Liver (tissue), 8 donors: ENCODE measurements at regions not wholly inside any gene's neighbourhood (a gene's known extent, or its start where the extent isn't known, plus 50 kb on each side); places are given as distances from the start of the nearest gene placed in this dataset.

Source experiments
- DNase-seq: peaks from one replicate; pipeline ENCODE4 v3.0.0-alpha.2; 2017; ENCODE audit warnings: low spot score
- H3K27ac ChIP-seq, 2 donors: one replicate each; pipeline ENCODE4 v1.7.0; 2013; ENCODE audit warnings: inconsistent platforms in 2 of 2, low read length in 2 of 2, control low read depth in 1 of 2, low read depth in 1 of 2, mild to moderate bottlenecking in 1 of 2
- H3K27me3 ChIP-seq, 4 donors: one replicate each; pipeline versions ENCODE4 v1.6.1 to v1.7.0; 2013; ENCODE audit warnings: low read length in 3 of 4, inconsistent platforms in 1 of 4, mild to moderate bottlenecking in 1 of 4, moderate library complexity in 1 of 4; ENCODE audit not compliant: control insufficient read depth in 4 of 4, insufficient read depth in 4 of 4
- H3K36me3 ChIP-seq, 4 donors: one replicate each; pipeline versions ENCODE4 v1.6.1 to v1.7.0; 2013; ENCODE audit warnings: low read length in 3 of 4, mild to moderate bottlenecking in 3 of 4, low read depth in 1 of 4, moderate library complexity in 1 of 4; ENCODE audit not compliant: control insufficient read depth in 4 of 4, insufficient read depth in 3 of 4
- H3K4me1 ChIP-seq, 4 donors: one replicate each; pipeline versions ENCODE4 v1.6.1 to v1.7.0; 2013; ENCODE audit warnings: low read length in 3 of 4, mild to moderate bottlenecking in 3 of 4, moderate library complexity in 1 of 4; ENCODE audit not compliant: control insufficient read depth in 4 of 4, insufficient read depth in 4 of 4
- H3K4me3 ChIP-seq, 3 donors: one replicate each; pipeline versions ENCODE4 v1.6.1 to v1.7.0; 2013; ENCODE audit warnings: low read length in 3 of 3, control low read depth in 1 of 3, low read depth in 1 of 3, mild to moderate bottlenecking in 1 of 3
- H3K9ac ChIP-seq, 2 donors: one replicate each; pipeline ENCODE4 v1.7.0; 2013; ENCODE audit warnings: low read length in 2 of 2, mild to moderate bottlenecking in 2 of 2, moderate library complexity in 2 of 2, control low read depth in 1 of 2, low read depth in 1 of 2
- H3K9me3 ChIP-seq, 4 donors: one replicate each; pipeline versions ENCODE4 v1.6.1 to v1.7.0; 2013; ENCODE audit warnings: low read length in 3 of 4; ENCODE audit not compliant: control insufficient read depth in 4 of 4
- EGR1 ChIP-seq, 2 donors: IDR thresholded peaks; 2 replicates each; pipeline ENCODE4 v1.6.1; 2016 to 2018; ENCODE audit warnings: antibody characterized with exemption in 2 of 2, low read depth in 2 of 2
- FOXA1 ChIP-seq: IDR thresholded peaks from 2 replicates; pipeline ENCODE4 v1.6.1; 2016; ENCODE audit warnings: antibody characterized with exemption
- FOXA2 ChIP-seq: IDR thresholded peaks from 2 replicates; pipeline ENCODE4 v1.6.1; 2016; ENCODE audit warnings: antibody characterized with exemption
- GABPA ChIP-seq, 2 donors: IDR thresholded peaks in 1 of 2; conservative IDR thresholded peaks in 1 of 2; 2 replicates each; pipeline ENCODE4 v1.6.1; 2016; ENCODE audit warnings: antibody characterized with exemption in 2 of 2, mild to moderate bottlenecking in 1 of 2, moderate library complexity in 1 of 2
- HNF4G ChIP-seq: IDR thresholded peaks from 2 replicates; pipeline ENCODE4 v1.6.1; 2016; ENCODE audit warnings: antibody characterized with exemption
- JUND ChIP-seq, 2 donors: IDR thresholded peaks; 2 replicates each; pipeline ENCODE4 v1.6.1; 2016; ENCODE audit warnings: antibody characterized with exemption in 2 of 2
- NR2F2 ChIP-seq: IDR thresholded peaks from 2 replicates; pipeline ENCODE4 v1.6.1; 2016; ENCODE audit warnings: antibody characterized with exemption
- RAD21 ChIP-seq, 2 donors: IDR thresholded peaks; 2 replicates each; pipeline ENCODE4 v1.6.1; 2016; ENCODE audit warnings: antibody characterized with exemption in 2 of 2, mild to moderate bottlenecking in 2 of 2
- RXRA ChIP-seq, 2 donors: IDR thresholded peaks; 2 replicates each; pipeline ENCODE4 v1.6.1; 2017 to 2018; ENCODE audit warnings: antibody characterized with exemption in 2 of 2, mild to moderate bottlenecking in 1 of 2
- SP1 ChIP-seq: IDR thresholded peaks from 2 replicates; pipeline ENCODE4 v1.6.1; 2018; ENCODE audit warnings: antibody characterized with exemption, mild to moderate bottlenecking
- YY1 ChIP-seq: IDR thresholded peaks from 2 replicates; pipeline ENCODE4 v1.6.1; 2016; ENCODE audit warnings: antibody characterized with exemption, mild to moderate bottlenecking
- WGBS: extraction: QIAGEN DNeasy Blood & Tissue Kit; methylation state at CpG from one replicate; pipeline ENCODE4 v1.1.7; 2013; 5-methylcytosine and 5-hydroxymethylcytosine counted together
- TF ChIP-seq, protein P1 (sequence below): fragments of 150-350 bp; IDR thresholded peaks from 2 replicates; pipeline ENCODE4 v1.5.1; 2017; ENCODE audit warnings: improper control_type of control experiment, low read depth, low read length; ENCODE audit not compliant: missing input control
- TF ChIP-seq, protein P2 (sequence below): IDR thresholded peaks from 2 replicates; pipeline ENCODE4 v1.6.1; 2016; ENCODE audit warnings: antibody characterized with exemption, mild to moderate bottlenecking
- TF ChIP-seq, protein P3 (sequence below): IDR thresholded peaks from 2 replicates; pipeline ENCODE4 v1.6.1; 2016; ENCODE audit warnings: antibody characterized with exemption
- TF ChIP-seq, protein P4 (sequence below): IDR thresholded peaks from 2 replicates; pipeline ENCODE4 v1.6.1; 2016; ENCODE audit warnings: antibody characterized with exemption
- TF ChIP-seq, protein P5 (sequence below): IDR thresholded peaks from 2 replicates; pipeline ENCODE4 v1.6.1; 2016; ENCODE audit warnings: antibody characterized with exemption
- donor health status: healthy.
- donor health status: healthy.
- donor health status: healthy.
- donor health status: healthy.
- donor health status: healthy.

DNA sequence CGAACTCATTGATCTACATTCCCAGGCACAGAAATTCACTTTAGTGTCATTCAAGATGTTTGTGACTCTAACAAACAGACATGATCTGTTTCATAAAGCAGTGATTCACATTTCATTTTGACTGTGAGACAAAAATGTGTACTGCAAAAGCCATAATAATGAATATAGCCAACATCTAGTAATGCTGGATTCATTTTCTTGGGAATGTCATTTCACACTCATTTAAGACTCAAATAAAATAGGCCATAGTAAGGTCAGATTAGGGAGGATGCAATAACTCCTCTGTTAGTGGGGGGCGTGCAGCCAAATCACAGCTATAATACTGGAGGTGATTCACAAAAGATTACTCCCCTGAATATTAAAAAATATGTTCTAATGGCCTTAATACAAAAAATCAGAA, 566.6 kb upstream of the ZWINT start:
- DNase-seq, result no peak
- WGBS, result 63% methylated on average over 2 of the region's 2 CpGs
- no peaks in the 10 kb centered on the region for H3K27me3 ChIP-seq
- no peaks in the 10 kb centered on the region for H3K9me3 ChIP-seq
- no peaks in the 10 kb centered on the region for H3K4me1 ChIP-seq
- no peak overlapping the region for H3K4me3 ChIP-seq
- TF ChIP-seq, protein P1, sequence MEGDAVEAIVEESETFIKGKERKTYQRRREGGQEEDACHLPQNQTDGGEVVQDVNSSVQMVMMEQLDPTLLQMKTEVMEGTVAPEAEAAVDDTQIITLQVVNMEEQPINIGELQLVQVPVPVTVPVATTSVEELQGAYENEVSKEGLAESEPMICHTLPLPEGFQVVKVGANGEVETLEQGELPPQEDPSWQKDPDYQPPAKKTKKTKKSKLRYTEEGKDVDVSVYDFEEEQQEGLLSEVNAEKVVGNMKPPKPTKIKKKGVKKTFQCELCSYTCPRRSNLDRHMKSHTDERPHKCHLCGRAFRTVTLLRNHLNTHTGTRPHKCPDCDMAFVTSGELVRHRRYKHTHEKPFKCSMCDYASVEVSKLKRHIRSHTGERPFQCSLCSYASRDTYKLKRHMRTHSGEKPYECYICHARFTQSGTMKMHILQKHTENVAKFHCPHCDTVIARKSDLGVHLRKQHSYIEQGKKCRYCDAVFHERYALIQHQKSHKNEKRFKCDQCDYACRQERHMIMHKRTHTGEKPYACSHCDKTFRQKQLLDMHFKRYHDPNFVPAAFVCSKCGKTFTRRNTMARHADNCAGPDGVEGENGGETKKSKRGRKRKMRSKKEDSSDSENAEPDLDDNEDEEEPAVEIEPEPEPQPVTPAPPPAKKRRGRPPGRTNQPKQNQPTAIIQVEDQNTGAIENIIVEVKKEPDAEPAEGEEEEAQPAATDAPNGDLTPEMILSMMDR, result no peak
- no peak for TF ChIP-seq GABPA (IDR thresholded peaks at IDR 0.05 in 1 of 2, conservative IDR thresholded peaks at IDR 0.05 in 1 of 2)
- TF ChIP-seq NR2F2, result no peak
- TF ChIP-seq SP1, result no peak
- TF ChIP-seq HNF4G, result no peak
- TF ChIP-seq RAD21 (IDR thresholded peaks at IDR 0.05), result no peak
- TF ChIP-seq FOXA2, result no peak
- no peak for TF ChIP-seq YY1
- TF ChIP-seq JUND (IDR thresholded peaks at IDR 0.05), result no peak
- TF ChIP-seq, protein P2, sequence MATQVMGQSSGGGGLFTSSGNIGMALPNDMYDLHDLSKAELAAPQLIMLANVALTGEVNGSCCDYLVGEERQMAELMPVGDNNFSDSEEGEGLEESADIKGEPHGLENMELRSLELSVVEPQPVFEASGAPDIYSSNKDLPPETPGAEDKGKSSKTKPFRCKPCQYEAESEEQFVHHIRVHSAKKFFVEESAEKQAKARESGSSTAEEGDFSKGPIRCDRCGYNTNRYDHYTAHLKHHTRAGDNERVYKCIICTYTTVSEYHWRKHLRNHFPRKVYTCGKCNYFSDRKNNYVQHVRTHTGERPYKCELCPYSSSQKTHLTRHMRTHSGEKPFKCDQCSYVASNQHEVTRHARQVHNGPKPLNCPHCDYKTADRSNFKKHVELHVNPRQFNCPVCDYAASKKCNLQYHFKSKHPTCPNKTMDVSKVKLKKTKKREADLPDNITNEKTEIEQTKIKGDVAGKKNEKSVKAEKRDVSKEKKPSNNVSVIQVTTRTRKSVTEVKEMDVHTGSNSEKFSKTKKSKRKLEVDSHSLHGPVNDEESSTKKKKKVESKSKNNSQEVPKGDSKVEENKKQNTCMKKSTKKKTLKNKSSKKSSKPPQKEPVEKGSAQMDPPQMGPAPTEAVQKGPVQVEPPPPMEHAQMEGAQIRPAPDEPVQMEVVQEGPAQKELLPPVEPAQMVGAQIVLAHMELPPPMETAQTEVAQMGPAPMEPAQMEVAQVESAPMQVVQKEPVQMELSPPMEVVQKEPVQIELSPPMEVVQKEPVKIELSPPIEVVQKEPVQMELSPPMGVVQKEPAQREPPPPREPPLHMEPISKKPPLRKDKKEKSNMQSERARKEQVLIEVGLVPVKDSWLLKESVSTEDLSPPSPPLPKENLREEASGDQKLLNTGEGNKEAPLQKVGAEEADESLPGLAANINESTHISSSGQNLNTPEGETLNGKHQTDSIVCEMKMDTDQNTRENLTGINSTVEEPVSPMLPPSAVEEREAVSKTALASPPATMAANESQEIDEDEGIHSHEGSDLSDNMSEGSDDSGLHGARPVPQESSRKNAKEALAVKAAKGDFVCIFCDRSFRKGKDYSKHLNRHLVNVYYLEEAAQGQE, result no peak
- TF ChIP-seq EGR1 (IDR thresholded peaks at IDR 0.05; ENCODE audit: low read depth in 2 of 2), result no peak
- TF ChIP-seq, protein P3, sequence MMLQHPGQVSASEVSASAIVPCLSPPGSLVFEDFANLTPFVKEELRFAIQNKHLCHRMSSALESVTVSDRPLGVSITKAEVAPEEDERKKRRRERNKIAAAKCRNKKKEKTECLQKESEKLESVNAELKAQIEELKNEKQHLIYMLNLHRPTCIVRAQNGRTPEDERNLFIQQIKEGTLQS, result no peak
- TF ChIP-seq FOXA1, result no peak
- TF ChIP-seq RXRA (IDR thresholded peaks at IDR 0.05), result no peak
- TF ChIP-seq, protein P4, sequence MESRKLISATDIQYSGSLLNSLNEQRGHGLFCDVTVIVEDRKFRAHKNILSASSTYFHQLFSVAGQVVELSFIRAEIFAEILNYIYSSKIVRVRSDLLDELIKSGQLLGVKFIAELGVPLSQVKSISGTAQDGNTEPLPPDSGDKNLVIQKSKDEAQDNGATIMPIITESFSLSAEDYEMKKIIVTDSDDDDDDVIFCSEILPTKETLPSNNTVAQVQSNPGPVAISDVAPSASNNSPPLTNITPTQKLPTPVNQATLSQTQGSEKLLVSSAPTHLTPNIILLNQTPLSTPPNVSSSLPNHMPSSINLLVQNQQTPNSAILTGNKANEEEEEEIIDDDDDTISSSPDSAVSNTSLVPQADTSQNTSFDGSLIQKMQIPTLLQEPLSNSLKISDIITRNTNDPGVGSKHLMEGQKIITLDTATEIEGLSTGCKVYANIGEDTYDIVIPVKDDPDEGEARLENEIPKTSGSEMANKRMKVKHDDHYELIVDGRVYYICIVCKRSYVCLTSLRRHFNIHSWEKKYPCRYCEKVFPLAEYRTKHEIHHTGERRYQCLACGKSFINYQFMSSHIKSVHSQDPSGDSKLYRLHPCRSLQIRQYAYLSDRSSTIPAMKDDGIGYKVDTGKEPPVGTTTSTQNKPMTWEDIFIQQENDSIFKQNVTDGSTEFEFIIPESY, result no peak
- H3K9ac ChIP-seq, result no peak overlapping the region
- H3K27ac ChIP-seq, result no peak overlapping the region
- no peaks in the 10 kb centered on the region for H3K36me3 ChIP-seq

DNA sequence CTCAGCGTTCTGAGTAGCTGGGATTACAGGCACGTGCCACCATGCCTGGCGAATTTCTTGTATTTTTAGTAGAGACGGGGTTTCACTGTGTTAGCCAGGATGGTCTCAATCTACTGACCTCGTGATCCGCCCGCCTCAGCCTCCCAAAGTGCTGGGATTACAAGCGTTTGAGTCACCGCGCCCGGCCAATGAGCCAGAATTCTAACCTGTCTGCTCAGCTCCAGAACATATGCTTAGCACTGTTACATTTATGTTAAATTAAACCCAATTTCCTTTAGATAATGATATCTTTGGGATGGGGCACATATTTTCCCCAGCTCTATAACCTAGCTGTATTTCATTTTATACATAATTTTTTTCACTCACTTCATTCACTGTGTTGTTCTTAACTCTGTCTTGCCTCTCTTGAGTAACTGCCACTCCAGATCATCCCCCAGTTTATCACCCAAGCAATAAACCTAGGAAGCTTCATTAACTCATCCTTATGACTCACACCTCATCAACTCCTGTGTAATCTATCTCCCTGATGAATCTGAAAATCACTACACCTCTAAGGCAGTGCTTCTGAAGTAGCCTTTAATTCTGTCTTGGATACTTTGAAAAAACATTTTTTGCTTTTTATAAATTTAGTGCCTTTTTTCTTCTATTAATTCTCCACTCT, 559.7 kb upstream of the ZWINT start:
- no peak overlapping the region for H3K9ac ChIP-seq
- H3K4me1 ChIP-seq, result no peaks in the 10 kb centered on the region
- no peak overlapping the region for H3K4me3 ChIP-seq
- no peaks in the 10 kb centered on the region for H3K36me3 ChIP-seq
- no peak for DNase-seq
- WGBS, result 78% methylated on average over 11 of the region's 11 CpGs
- H3K27ac ChIP-seq, result no peak overlapping the region
- peaks cover 0 to 1% (median 0%) of the 10 kb centered on the region in 4 donors for H3K27me3 ChIP-seq
- H3K9me3 ChIP-seq, result no peaks in the 10 kb centered on the region
- TF ChIP-seq, protein P1, result no peak
- TF ChIP-seq FOXA2 (no peak), EGR1 (IDR thresholded peaks at IDR 0.05; ENCODE audit: low read depth in 2 of 2) (no peak)
- TF ChIP-seq, protein P5, sequence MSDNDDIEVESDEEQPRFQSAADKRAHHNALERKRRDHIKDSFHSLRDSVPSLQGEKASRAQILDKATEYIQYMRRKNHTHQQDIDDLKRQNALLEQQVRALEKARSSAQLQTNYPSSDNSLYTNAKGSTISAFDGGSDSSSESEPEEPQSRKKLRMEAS, result no peak
- TF ChIP-seq, protein P2, result no peak
